Caco-2 (cell line): ENCODE measurements at regions not wholly inside any gene's neighbourhood (a gene's known extent, or its start where the extent isn't known, plus 50 kb on each side); places are given as distances from the start of the nearest gene placed in this dataset.

Source experiments
- BruUV-seq: library from RNA; stranded (reverse); fragments of 400-500 nt; replicated peaks from 2 replicates; lab custom pipeline; 2021; lab: Mats Ljungman, UMichigan
- CTCF ChIA-PET: fragments of 300-600 bp; sonication (Branson Sonifier 250); formaldehyde crosslinking; loops from one replicate; lab custom pipeline; 2022; ENCODE audit warnings: antibody characterized with exemption; lab: Charles Lee
- POLR2A ChIA-PET: fragments of 300-600 bp; sonication (Branson Sonifier 250); formaldehyde crosslinking; loops from one replicate; lab custom pipeline; 2022; ENCODE audit warnings: antibody characterized with exemption; lab: Charles Lee
- DNase-seq, 2 experiments: peaks; one replicate each; pipeline versions ENCODE4 v3.0.0 to v3.0.0-alpha.2; 2020 to 2022
- H3K27me3 ChIP-seq: replicated peaks from 2 replicates; pipeline ENCODE4 v1.6.0; 2011; ENCODE audit warnings: low read length; ENCODE audit not compliant: control insufficient read depth, insufficient read depth
- H3K36me3 ChIP-seq: 2 replicates; pipeline ENCODE4 v1.5.1; 2011; ENCODE audit warnings: low read length; ENCODE audit not compliant: control insufficient read depth, insufficient read depth
- H3K4me1 ChIP-seq: fragments of 250-450 bp; sonication (Bioruptor Pico); 2 replicates; pipeline ENCODE4 v1.5.1; 2020; ENCODE audit warnings: mild to moderate bottlenecking
- H3K4me3 ChIP-seq: 2 replicates; pipeline ENCODE4 v1.5.1; 2011; ENCODE audit warnings: low read depth, mild to moderate bottlenecking, control low read depth, low read length
- H3K9me3 ChIP-seq: fragments of 250-450 bp; sonication (Bioruptor Pico); 2 replicates; pipeline ENCODE4 v1.5.1; 2020; ENCODE audit warnings: mild to moderate bottlenecking, moderate library complexity
- H3K27ac Mint-ChIP-seq: one replicate; pipeline ENCODE4 v1.8.0; 2022; ENCODE audit warnings: mixed read lengths; ENCODE audit not compliant: unreplicated experiment
- H3K27me3 Mint-ChIP-seq: one replicate; pipeline ENCODE4 v1.8.0; 2022; ENCODE audit warnings: mixed read lengths; ENCODE audit not compliant: insufficient read depth, unreplicated experiment
- H3K36me3 Mint-ChIP-seq: one replicate; pipeline ENCODE4 v1.8.0; 2022; ENCODE audit warnings: mild to moderate bottlenecking, mixed read lengths; ENCODE audit not compliant: insufficient read depth, unreplicated experiment
- H3K4me1 Mint-ChIP-seq: one replicate; pipeline ENCODE4 v1.8.0; 2022; ENCODE audit warnings: low read depth, mixed read lengths; ENCODE audit not compliant: unreplicated experiment
- H3K4me3 Mint-ChIP-seq: one replicate; pipeline ENCODE4 v1.8.0; 2022; ENCODE audit warnings: mild to moderate bottlenecking, moderate library complexity, mixed read lengths; ENCODE audit not compliant: unreplicated experiment
- H3K9me3 Mint-ChIP-seq: one replicate; pipeline ENCODE4 v1.8.0; 2022; ENCODE audit warnings: mixed read lengths; ENCODE audit not compliant: unreplicated experiment
- intact Hi-C: fragments of 100-400 bp; cut with micrococcal nuclease; formaldehyde crosslinking; loops from one replicate; pipeline ENCODE4 v1.10.0; 2022; ENCODE audit not compliant: unreplicated experiment
- TF ChIP-seq, protein P1 (sequence below), 2 experiments: fragments of 200-600 bp in 1 of 2; IDR thresholded peaks; 1 replicate in 1 of 2; 2 replicates in 1 of 2; pipeline versions ENCODE4 v1.5.1 to v1.8.0; 2011 to 2022; ENCODE audit warnings: antibody characterized with exemption in 1 of 2, control low read depth in 1 of 2, inconsistent platforms in 1 of 2, low read depth in 1 of 2, low read length in 1 of 2, mild to moderate bottlenecking in 1 of 2, moderate library complexity in 1 of 2; ENCODE audit not compliant: insufficient read depth in 1 of 2, severe bottlenecking in 1 of 2, unreplicated experiment in 1 of 2

DNA sequence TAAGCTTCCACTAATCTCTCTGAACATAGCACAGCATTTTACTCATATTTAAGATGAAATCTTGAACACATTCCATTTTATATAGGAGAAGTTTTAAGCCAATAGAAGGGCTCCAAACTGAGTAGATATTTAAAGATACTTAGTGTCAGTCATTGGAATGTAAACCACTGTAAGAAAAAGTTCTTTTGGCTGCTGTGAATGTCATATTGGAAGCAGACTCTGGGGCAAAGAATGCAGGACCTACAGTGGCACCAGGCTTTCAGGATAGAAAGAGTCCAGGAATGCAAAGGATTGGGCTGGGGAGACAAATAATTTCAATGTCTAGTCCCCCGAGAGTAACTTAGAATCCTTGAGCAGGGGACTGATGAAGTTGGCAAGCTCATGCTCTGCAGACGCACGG lies 1047.7 kb downstream of the STIM2 start:
- ChIA-PET CTCF (no interaction called here), POLR2A (no interaction called here)
- no TSS peak for BruUV-seq
- Histone ChIP-seq H3K27me3 (no peaks in the 10 kb centered on the region), H3K9me3 (no peaks in the 10 kb centered on the region), H3K4me3 (no peak overlapping the region), H3K4me1 (no peaks in the 10 kb centered on the region), H3K36me3 (no peaks in the 10 kb centered on the region)
- Mint-ChIP-seq H3K27me3 (peaks cover 9% of the 10 kb centered on the region), H3K4me1 (no peaks in the 10 kb centered on the region), H3K4me3 (no peak overlapping the region), H3K9me3 (no peaks in the 10 kb centered on the region), H3K27ac (no peak overlapping the region), H3K36me3 (no peaks in the 10 kb centered on the region)
- intact Hi-C loops, result no loop called here
- TF ChIP-seq, protein P1, sequence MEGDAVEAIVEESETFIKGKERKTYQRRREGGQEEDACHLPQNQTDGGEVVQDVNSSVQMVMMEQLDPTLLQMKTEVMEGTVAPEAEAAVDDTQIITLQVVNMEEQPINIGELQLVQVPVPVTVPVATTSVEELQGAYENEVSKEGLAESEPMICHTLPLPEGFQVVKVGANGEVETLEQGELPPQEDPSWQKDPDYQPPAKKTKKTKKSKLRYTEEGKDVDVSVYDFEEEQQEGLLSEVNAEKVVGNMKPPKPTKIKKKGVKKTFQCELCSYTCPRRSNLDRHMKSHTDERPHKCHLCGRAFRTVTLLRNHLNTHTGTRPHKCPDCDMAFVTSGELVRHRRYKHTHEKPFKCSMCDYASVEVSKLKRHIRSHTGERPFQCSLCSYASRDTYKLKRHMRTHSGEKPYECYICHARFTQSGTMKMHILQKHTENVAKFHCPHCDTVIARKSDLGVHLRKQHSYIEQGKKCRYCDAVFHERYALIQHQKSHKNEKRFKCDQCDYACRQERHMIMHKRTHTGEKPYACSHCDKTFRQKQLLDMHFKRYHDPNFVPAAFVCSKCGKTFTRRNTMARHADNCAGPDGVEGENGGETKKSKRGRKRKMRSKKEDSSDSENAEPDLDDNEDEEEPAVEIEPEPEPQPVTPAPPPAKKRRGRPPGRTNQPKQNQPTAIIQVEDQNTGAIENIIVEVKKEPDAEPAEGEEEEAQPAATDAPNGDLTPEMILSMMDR (IDR thresholded peaks at IDR 0.05; ENCODE audit: insufficient read depth in 1 of 2, low read depth in 1 of 2, low read length in 1 of 2, severe bottlenecking in 1 of 2, unreplicated experiment in 1 of 2), result no peak
- DNase-seq, result no peak

DNA sequence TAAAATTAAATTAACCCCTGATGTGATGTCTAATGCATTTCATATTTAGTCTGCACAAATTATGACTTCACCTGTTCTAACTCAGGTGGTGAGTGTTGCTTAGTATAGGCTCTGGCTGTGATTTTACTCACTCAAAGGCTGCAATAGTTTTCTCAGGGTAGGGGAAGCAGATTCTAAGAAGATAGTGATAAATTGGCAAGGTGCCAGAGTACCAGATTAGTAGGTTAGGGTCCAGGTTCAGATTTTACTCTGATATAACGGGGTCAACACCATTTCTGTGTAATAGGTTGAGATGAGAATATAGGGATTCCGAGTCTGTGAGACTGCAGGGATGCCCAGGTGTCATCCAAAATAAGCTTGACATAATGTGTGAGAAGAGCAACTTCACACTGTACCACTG lies 1049.6 kb downstream of the STIM2 start:
- intact Hi-C loops, result no loop called here

DNA sequence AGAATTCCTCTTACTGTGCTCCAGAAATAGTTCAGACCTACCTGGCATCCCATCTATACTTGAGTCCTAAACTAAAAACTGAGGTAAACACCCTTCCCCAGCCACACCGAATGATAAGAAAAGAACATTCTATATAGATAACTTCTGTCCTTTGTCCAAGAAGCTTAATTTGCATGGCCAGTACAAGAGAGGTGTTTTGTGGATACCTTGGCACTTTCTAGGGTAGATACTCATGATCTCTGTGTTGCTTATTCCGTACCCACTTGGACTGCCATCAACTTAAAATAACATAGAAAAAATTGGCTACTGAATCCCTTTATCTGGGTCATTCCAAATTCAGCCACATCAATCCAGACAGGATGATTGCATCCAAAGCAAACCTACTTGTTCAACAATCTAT lies 1050.4 kb downstream of the STIM2 start:
- no peak overlapping the region for H3K4me3 ChIP-seq
- POLR2A ChIA-PET, result no interaction called here

More for the DNA sequence above, 1049.6 kb downstream of the STIM2 start:
- Histone ChIP-seq H3K4me1 (no peaks in the 10 kb centered on the region), H3K36me3 (no peaks in the 10 kb centered on the region), H3K9me3 (no peaks in the 10 kb centered on the region), H3K27me3 (no peaks in the 10 kb centered on the region), H3K4me3 (no peak overlapping the region)
- CTCF ChIA-PET, result no interaction called here
- peaks cover 9% of the 10 kb centered on the region for H3K27me3 Mint-ChIP-seq
- POLR2A ChIA-PET, result no interaction called here
- DNase-seq, result no peak
- H3K4me3 Mint-ChIP-seq, result no peak overlapping the region
- H3K9me3 Mint-ChIP-seq, result no peaks in the 10 kb centered on the region
- TF ChIP-seq, protein P1 (IDR thresholded peaks at IDR 0.05; ENCODE audit: insufficient read depth in 1 of 2, low read depth in 1 of 2, low read length in 1 of 2, severe bottlenecking in 1 of 2, unreplicated experiment in 1 of 2), result no peak
- H3K36me3 Mint-ChIP-seq, result no peaks in the 10 kb centered on the region
- no TSS peak for BruUV-seq
- H3K27ac Mint-ChIP-seq, result no peak overlapping the region
- no peaks in the 10 kb centered on the region for H3K4me1 Mint-ChIP-seq

More for the DNA sequence above, 1050.4 kb downstream of the STIM2 start:
- H3K9me3 ChIP-seq, result no peaks in the 10 kb centered on the region
- TF ChIP-seq, protein P1 (IDR thresholded peaks at IDR 0.05; ENCODE audit: insufficient read depth in 1 of 2, low read depth in 1 of 2, low read length in 1 of 2, severe bottlenecking in 1 of 2, unreplicated experiment in 1 of 2), result no peak
- Mint-ChIP-seq H3K36me3 (no peaks in the 10 kb centered on the region), H3K4me1 (no peaks in the 10 kb centered on the region), H3K27ac (no peak overlapping the region), H3K4me3 (no peak overlapping the region), H3K27me3 (peaks cover 9% of the 10 kb centered on the region), H3K9me3 (no peaks in the 10 kb centered on the region)
- no peaks in the 10 kb centered on the region for H3K27me3 ChIP-seq
- intact Hi-C loops, result no loop called here
- H3K4me1 ChIP-seq, result no peaks in the 10 kb centered on the region
- DNase-seq, result no peak
- no peaks in the 10 kb centered on the region for H3K36me3 ChIP-seq
- BruUV-seq, result no TSS peak
- CTCF ChIA-PET, result no interaction called here
